ENCODE measurements at regions not wholly inside any gene's neighbourhood (a gene's known extent, or its start where the extent isn't known, plus 50 kb on each side); places are given as distances from the start of the nearest gene placed in this dataset.
"Not testable (repeated sequence)": the region's sequence is repeated elsewhere in the genome, so short reads cannot be mapped to it uniquely, and the experiment has no call there.

GRCh38 chr15:77944002-77944867 is 133.3 kb downstream of the TBC1D2B start:
- DNase-seq (ENCODE audit: low spot score) (peak; percentile 8), FAIRE-seq (no peak)

- FAIRE-seq = no peak
- DNase-seq (ENCODE audit: low spot score) = no peak
These were observed 134.8 kb downstream of the TBC1D2B start for GRCh38 chr15:77942611-77943211.

- DNase-seq (ENCODE audit: low spot score); FAIRE-seq: not testable (repeated sequence)
These were observed 136.3 kb downstream of the TBC1D2B start for GRCh38 chr15:77941090-77941827.

GRCh38 chr15:77940381-77940947 is 137.0 kb downstream of the TBC1D2B start:
- no peak for FAIRE-seq
- DNase-seq (ENCODE audit: low spot score) = no peak

- no peak for DNase-seq (ENCODE audit: low spot score)
- no peak for FAIRE-seq
These were observed 137.7 kb downstream of the TBC1D2B start for GRCh38 chr15:77939851-77940250.

- DNase-seq (ENCODE audit: low spot score); FAIRE-seq: not testable (repeated sequence)
These were observed 138.5 kb downstream of the TBC1D2B start for GRCh38 chr15:77939026-77939425.

GRCh38 chr15:77938546-77938945 is 139.0 kb downstream of the TBC1D2B start:
- not testable (repeated sequence) for DNase-seq (ENCODE audit: low spot score); FAIRE-seq

GRCh38 chr15:77936567-77936966 is 140.9 kb downstream of the TBC1D2B start:
- not testable (repeated sequence) for FAIRE-seq; DNase-seq (ENCODE audit: low spot score)

- not testable (repeated sequence) for FAIRE-seq; DNase-seq (ENCODE audit: low spot score)
These were observed 143.0 kb downstream of the TBC1D2B start for GRCh38 chr15:77934516-77934915.

GRCh38 chr15:77930907-77931306 is 146.6 kb downstream of the TBC1D2B start:
- not testable (repeated sequence) for DNase-seq (ENCODE audit: low spot score); FAIRE-seq

GRCh38 chr15:77930490-77930889 is 147.0 kb downstream of the TBC1D2B start:
- DNase-seq (ENCODE audit: low spot score); FAIRE-seq: not testable (repeated sequence)

- not testable (repeated sequence) for FAIRE-seq; DNase-seq (ENCODE audit: low spot score)
These were observed 150.7 kb downstream of the TBC1D2B start for GRCh38 chr15:77926789-77927188.

GRCh38 chr15:77926296-77926695 is 151.2 kb downstream of the TBC1D2B start:
- DNase-seq (ENCODE audit: low spot score); FAIRE-seq: not testable (repeated sequence)

- FAIRE-seq; DNase-seq (ENCODE audit: low spot score): not testable (repeated sequence)
These were observed 152.4 kb downstream of the TBC1D2B start for GRCh38 chr15:77925101-77925500.

- DNase-seq (ENCODE audit: low spot score) = no peak
- no peak for FAIRE-seq
These were observed 155.8 kb downstream of the TBC1D2B start for GRCh38 chr15:77921664-77922063.

GRCh38 chr15:77916966-77917635 is 160.4 kb downstream of the TBC1D2B start:
- DNase-seq (ENCODE audit: low spot score); FAIRE-seq: not testable (repeated sequence)

- DNase-seq (ENCODE audit: low spot score); FAIRE-seq: not testable (repeated sequence)
These were observed 161.6 kb downstream of the TBC1D2B start for GRCh38 chr15:77915961-77916330.

GRCh38 chr15:77915261-77915960 is 162.1 kb downstream of the TBC1D2B start:
- DNase-seq (ENCODE audit: low spot score) = no peak
- FAIRE-seq = no peak

- FAIRE-seq; DNase-seq (ENCODE audit: low spot score): not testable (repeated sequence)
These were observed 163.0 kb downstream of the TBC1D2B start for GRCh38 chr15:77914531-77914930.

Data from RCC 7860 (cell line).